ENCODE measurements at regions not wholly inside any gene's neighbourhood (a gene's known extent, or its start where the extent isn't known, plus 50 kb on each side); places are given as distances from the start of the nearest gene placed in this dataset.

DNA sequence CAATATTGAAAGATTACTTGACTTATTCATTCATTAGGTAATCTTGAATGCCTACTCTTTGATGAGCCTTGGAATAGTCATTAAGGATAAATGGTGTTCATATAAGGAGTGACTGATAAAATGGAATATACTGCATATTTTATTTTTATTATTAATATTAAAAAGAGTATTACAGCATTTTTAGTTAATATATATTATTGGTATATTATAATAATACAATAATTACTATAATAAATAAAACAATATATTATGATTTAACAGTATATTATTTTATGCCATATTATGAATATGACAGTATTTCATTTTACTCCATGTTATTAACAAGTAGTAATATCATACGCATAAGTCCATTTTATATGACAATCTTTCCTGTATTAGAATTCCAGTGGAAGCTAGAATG, 490.8 kb upstream of the NFIA start:
- 89 to 100% methylated on average over 1 of the region's 1 CpG for WGBS, 2 donors
- intact Hi-C loops (cut with DNase I), result no loop called here
- H3K27me3 ChIP-seq, result no peaks in the 10 kb centered on the region
- no peak for DNase-seq
- no peaks in the 10 kb centered on the region for H3K9me3 ChIP-seq
- no peak for ATAC-seq
- no peaks in the 10 kb centered on the region for H3K36me3 ChIP-seq
- H3K4me1 ChIP-seq, result no peaks in the 10 kb centered on the region
- H3K27ac ChIP-seq, result no peak overlapping the region
- no peak for TF ChIP-seq CTCF (IDR thresholded peaks at IDR 0.05)
- H3K4me3 ChIP-seq, result no peak overlapping the region
- FAIRE-seq, result no peak

DNA sequence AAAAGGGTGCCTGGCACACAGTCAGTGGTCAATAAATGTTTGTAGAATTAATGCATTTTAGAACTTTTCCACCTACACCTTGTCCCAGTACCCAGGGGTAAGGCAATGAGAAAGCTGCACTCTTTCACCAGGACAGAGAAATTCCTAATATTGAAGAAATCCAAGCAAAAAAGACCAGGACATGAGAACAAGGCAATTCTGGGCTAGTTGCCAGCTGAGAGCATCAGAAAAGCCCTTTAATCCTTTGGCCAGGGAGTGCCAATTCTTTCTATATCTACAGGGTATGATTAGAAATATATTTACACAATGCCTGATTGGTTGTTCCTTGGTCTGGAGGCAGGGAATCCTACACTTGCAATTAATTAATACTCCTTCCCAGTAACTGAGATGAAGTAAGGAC, 492.4 kb upstream of the NFIA start:
- FAIRE-seq, result no peak
- TF ChIP-seq CTCF (IDR thresholded peaks at IDR 0.05), result no peak
- ATAC-seq, result no peak
- Histone ChIP-seq H3K4me3 (no peak overlapping the region), H3K27me3 (no peaks in the 10 kb centered on the region), H3K4me1 (no peaks in the 10 kb centered on the region), H3K36me3 (no peaks in the 10 kb centered on the region), H3K27ac (no peak overlapping the region), H3K9me3 (no peaks in the 10 kb centered on the region)
- DNase-seq, result no peak
- intact Hi-C loops (cut with DNase I), result no loop called here

DNA sequence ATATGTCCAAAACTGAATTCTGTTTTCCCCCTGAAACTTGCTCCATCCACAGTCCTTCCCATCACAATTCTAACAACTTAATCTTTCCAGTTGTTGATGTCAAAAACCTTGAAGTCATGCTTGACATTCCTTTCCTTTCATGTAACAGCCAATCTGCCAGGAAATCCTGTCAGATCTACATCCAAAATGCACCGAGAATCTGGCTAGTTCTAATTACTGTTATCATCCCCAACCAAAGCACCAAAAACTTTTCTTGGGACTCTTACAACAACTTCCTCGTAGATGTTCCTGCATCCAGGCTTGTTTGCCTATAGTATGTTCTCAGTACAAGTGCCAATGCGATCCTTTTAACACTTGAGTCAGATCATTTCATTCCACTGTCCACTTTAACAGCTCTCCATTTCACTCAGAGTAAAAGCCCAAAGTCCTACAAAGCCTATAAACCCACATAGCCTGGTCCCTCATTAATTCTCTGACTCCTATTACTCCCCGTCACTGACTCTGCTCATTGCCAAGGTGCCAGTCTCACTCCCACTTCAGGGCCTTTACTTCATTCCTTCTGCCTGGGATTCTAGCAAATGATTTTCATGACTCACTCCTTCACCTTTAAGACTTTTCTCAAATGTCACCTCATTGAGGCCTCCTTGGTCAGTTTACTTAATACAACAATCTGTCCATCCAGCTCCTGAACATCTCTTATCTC, 493.2 kb upstream of the NFIA start:
- DNase-seq (no peak), ATAC-seq (no peak), FAIRE-seq (no peak)
- H3K9me3 ChIP-seq, result no peaks in the 10 kb centered on the region
- H3K27ac ChIP-seq, result no peak overlapping the region
- WGBS, 2 donors, result 56 to 68% methylated on average over 4 of the region's 4 CpGs
- no peaks in the 10 kb centered on the region for H3K4me1 ChIP-seq
- H3K4me3 ChIP-seq, result no peak overlapping the region
- no peaks in the 10 kb centered on the region for H3K36me3 ChIP-seq
- TF ChIP-seq CTCF (IDR thresholded peaks at IDR 0.05), result no peak
- no peaks in the 10 kb centered on the region for H3K27me3 ChIP-seq
- intact Hi-C loops (cut with DNase I), result no loop called here

- H3K4me3 ChIP-seq, result no peak overlapping the region
- no peaks in the 10 kb centered on the region for H3K9me3 ChIP-seq
- WGBS, 2 donors, result 28 to 33% methylated on average over 2 of the region's 2 CpGs
- no peaks in the 10 kb centered on the region for H3K4me1 ChIP-seq
- DNase-seq (no peak), ATAC-seq (no peak), FAIRE-seq (no peak)
- no peak overlapping the region for H3K27ac ChIP-seq
- no peaks in the 10 kb centered on the region for H3K36me3 ChIP-seq
- H3K27me3 ChIP-seq, result no peaks in the 10 kb centered on the region
- no peak for TF ChIP-seq CTCF (IDR thresholded peaks at IDR 0.05)
- intact Hi-C loops (cut with DNase I), result no loop called here
Measured at GRCh38 chr1:60584371-60584770, 498.0 kb upstream of the NFIA start.

- no peak for TF ChIP-seq CTCF (IDR thresholded peaks at IDR 0.05)
- Histone ChIP-seq H3K27ac (no peak overlapping the region), H3K4me1 (no peaks in the 10 kb centered on the region), H3K4me3 (no peak overlapping the region), H3K9me3 (no peaks in the 10 kb centered on the region), H3K36me3 (no peaks in the 10 kb centered on the region), H3K27me3 (no peaks in the 10 kb centered on the region)
- ATAC-seq (no peak), FAIRE-seq (no peak), DNase-seq (no peak)
- intact Hi-C loops (cut with DNase I), result no loop called here
- 94 to 99% methylated on average over 3 of the region's 3 CpGs for WGBS, 2 donors
Measured at GRCh38 chr1:60583696-60584095, 498.7 kb upstream of the NFIA start.
